ENCODE measurements at regions not wholly inside any gene's neighbourhood (a gene's known extent, or its start where the extent isn't known, plus 50 kb on each side); places are given as distances from the start of the nearest gene placed in this dataset.

- TF ChIP-seq RCOR1 (IDR thresholded peaks at IDR 0.05; ENCODE audit: low read length), result no peak
- no peak for TF ChIP-seq JUND (IDR thresholded peaks at IDR 0.05)
- TF ChIP-seq FOXM1 (IDR thresholded peaks at IDR 0.05; ENCODE audit: low read depth), result no peak
- TF ChIP-seq PBX3 (IDR thresholded peaks at IDR 0.05), result no peak
- no peak for TF ChIP-seq CHD2 (IDR thresholded peaks at IDR 0.05; ENCODE audit: low read length, partially characterized antibody)
- TF ChIP-seq TCF12 (IDR thresholded peaks at IDR 0.05), result no peak
Observed at GRCh38 chr1:163824006-163824405, 502.3 kb downstream of the NUF2 start (continued).

GRCh38 chr1:163824490-163824889 lies 502.7 kb downstream of the NUF2 start:
- H3K9ac ChIP-seq, result no peak overlapping the region
- ChIA-PET POLR2A (no interaction called here), CTCF (no interaction called here)
- no peak overlapping the region for H2AFZ ChIP-seq (ENCODE audit: low read depth)
- no peak for TF ChIP-seq EP300 (IDR thresholded peaks at IDR 0.05; ENCODE audit: borderline replicate concordance in 1 of 2, low read depth in 1 of 2, low read length in 1 of 2)
- TF ChIP-seq RAD21 (IDR thresholded peaks at IDR 0.05; ENCODE audit: low read length), result no peak
- no peak for TF ChIP-seq USF1 (IDR thresholded peaks at IDR 0.05; ENCODE audit: borderline replicate concordance, low read depth)
- TF ChIP-seq ELF1 (IDR thresholded peaks at IDR 0.05), result no peak
- no peak for TF ChIP-seq JUND (IDR thresholded peaks at IDR 0.05)
- TF ChIP-seq EZH2phosphoT487 (IDR thresholded peaks at IDR 0.05; ENCODE audit: borderline replicate concordance, low read depth), result no peak
- TF ChIP-seq CHD2 (IDR thresholded peaks at IDR 0.05; ENCODE audit: low read length, partially characterized antibody), result no peak
- no peak overlapping the region for H3K4me3 ChIP-seq (ENCODE audit: low read depth in 2 of 2, low read length in 1 of 2)
- no peaks in the 10 kb centered on the region for H3F3A ChIP-seq (replicated peaks; ENCODE audit: insufficient read depth)
- H3K4me2 ChIP-seq, result no peak overlapping the region
- no peaks in the 10 kb centered on the region for H3K9me3 ChIP-seq
- no peaks in the 10 kb centered on the region for H4K20me1 ChIP-seq (ENCODE audit: insufficient read depth)
- H3K36me3 ChIP-seq (replicated peaks in 1 of 2; ENCODE audit: control insufficient read depth in 1 of 2, insufficient read depth in 2 of 2, low read length in 1 of 2), result no peaks in the 10 kb centered on the region
- no peaks in the 10 kb centered on the region for H3K27me3 ChIP-seq (ENCODE audit: insufficient read depth)
- H3K27ac ChIP-seq (ENCODE audit: low read depth in 2 of 2, low read length in 1 of 2), result no peak overlapping the region
- no peaks in the 10 kb centered on the region for H3K4me1 ChIP-seq (ENCODE audit: control insufficient read depth in 1 of 2, insufficient read depth in 2 of 2, low read depth in 1 of 2, low read length in 1 of 2)
- DNase-seq, result no peak
- no peaks in the 10 kb centered on the region for H3K9me2 ChIP-seq
- no peaks in the 10 kb centered on the region for H3K79me2 ChIP-seq (ENCODE audit: insufficient read depth)
- 44% methylated on average over 3 of the region's 3 CpGs for WGBS (ENCODE audit: low lambda C conversion rate)

- Histone ChIP-seq H4K20me1 (ENCODE audit: insufficient read depth) (no peaks in the 10 kb centered on the region), H3K27me3 (ENCODE audit: insufficient read depth) (no peaks in the 10 kb centered on the region), H3K9me2 (no peaks in the 10 kb centered on the region), H3K79me2 (ENCODE audit: insufficient read depth) (no peaks in the 10 kb centered on the region), H2AFZ (ENCODE audit: low read depth) (no peak overlapping the region), H3K9me3 (no peaks in the 10 kb centered on the region), H3K9ac (no peak overlapping the region), H3K36me3 (replicated peaks in 1 of 2; ENCODE audit: control insufficient read depth in 1 of 2, insufficient read depth in 2 of 2, low read length in 1 of 2) (no peaks in the 10 kb centered on the region), H3K27ac (ENCODE audit: low read depth in 2 of 2, low read length in 1 of 2) (no peak overlapping the region), H3K4me1 (ENCODE audit: control insufficient read depth in 1 of 2, insufficient read depth in 2 of 2, low read depth in 1 of 2, low read length in 1 of 2) (no peaks in the 10 kb centered on the region), H3F3A (replicated peaks; ENCODE audit: insufficient read depth) (no peaks in the 10 kb centered on the region), H3K4me2 (no peak overlapping the region), H3K4me3 (ENCODE audit: low read depth in 2 of 2, low read length in 1 of 2) (no peak overlapping the region)
- POLR2A ChIA-PET, result no interaction called here
- CTCF ChIA-PET, result interaction anchor here (1.1 to 1.5 kb wide), 2 partner anchors 1249 to 1288 kb away, joined by 3 to 4 read pairs; no protein-coding TSS in a partner anchor
- 44% methylated on average over 3 of the region's 3 CpGs for WGBS (ENCODE audit: low lambda C conversion rate)
- no peak for DNase-seq
- TF ChIP-seq RXRA (IDR thresholded peaks at IDR 0.05; ENCODE audit: borderline replicate concordance, low read depth) (no peak), RFX5 (IDR thresholded peaks at IDR 0.05; ENCODE audit: low read length) (no peak), MXI1 (IDR thresholded peaks at IDR 0.05; ENCODE audit: low read depth, low read length) (no peak), SMC3 (IDR thresholded peaks at IDR 0.05; ENCODE audit: low read depth, low read length) (no peak), EZH2phosphoT487 (IDR thresholded peaks at IDR 0.05; ENCODE audit: borderline replicate concordance, low read depth) (no peak), USF1 (IDR thresholded peaks at IDR 0.05; ENCODE audit: borderline replicate concordance, low read depth) (no peak), TAF1 (IDR thresholded peaks at IDR 0.05; ENCODE audit: borderline replicate concordance, low read depth, low read length) (no peak), PBX3 (IDR thresholded peaks at IDR 0.05) (no peak), GABPA (IDR thresholded peaks at IDR 0.05; ENCODE audit: low read depth) (no peak), CTCF (IDR thresholded peaks at IDR 0.05) (no peak), EP300 (IDR thresholded peaks at IDR 0.05; ENCODE audit: borderline replicate concordance in 1 of 2, low read depth in 1 of 2, low read length in 1 of 2) (no peak), MAX (IDR thresholded peaks at IDR 0.05; ENCODE audit: low read depth) (no peak), RCOR1 (IDR thresholded peaks at IDR 0.05; ENCODE audit: low read length) (no peak), TEAD4 (IDR thresholded peaks at IDR 0.05; ENCODE audit: borderline replicate concordance, insufficient read depth) (no peak), SIN3A (IDR thresholded peaks at IDR 0.05; ENCODE audit: borderline replicate concordance, low read depth, low read length) (no peak)
Observed at GRCh38 chr1:163826500-163826899, 504.7 kb downstream of the NUF2 start.

Measured in SK-N-SH (cell line).